ENCODE measurements at regions not wholly inside any gene's neighbourhood (a gene's known extent, or its start where the extent isn't known, plus 50 kb on each side); places are given as distances from the start of the nearest gene placed in this dataset.

- Histone ChIP-seq H4K20me1 (ENCODE audit: control insufficient read depth, insufficient read depth, low read depth, low read length) (no peaks in the 10 kb centered on the region), H3F3A (ENCODE audit: control insufficient read depth, insufficient read depth) (no peaks in the 10 kb centered on the region), H3K36me3 (ENCODE audit: control insufficient read depth, low read length) (no peaks in the 10 kb centered on the region), H3K4me1 (ENCODE audit: control insufficient read depth, low read length) (no peaks in the 10 kb centered on the region), H3K27ac (ENCODE audit: low read depth, low read length) (no peak overlapping the region), H3K4me2 (ENCODE audit: low read length) (no peak overlapping the region), H3K9me3 (ENCODE audit: control insufficient read depth, insufficient read depth, low read length) (no peaks in the 10 kb centered on the region), H3K9me2 (replicated peaks; ENCODE audit: control insufficient read depth, low read length) (no peaks in the 10 kb centered on the region), H3K27me3 (ENCODE audit: control insufficient read depth, low read length) (no peaks in the 10 kb centered on the region; the same call in 1 of the 2 replicates), H3K4me3 (ENCODE audit: low read length) (no peak overlapping the region), H3K79me2 (ENCODE audit: control insufficient read depth, low read length) (no peaks in the 10 kb centered on the region)
- no peak for TF ChIP-seq CTCF (IDR thresholded peaks at IDR 0.05; ENCODE audit: low read depth, low read length, poor library complexity, severe bottlenecking)
- TF ChIP-seq EZH2phosphoT487 (IDR thresholded peaks at IDR 0.05; ENCODE audit: borderline replicate concordance, low read length) = no peak
Measured at GRCh38 chr2:217515615-217516309, 487.0 kb downstream of the TNS1 start.

- Histone ChIP-seq H3K4me2 (ENCODE audit: low read length) (no peak overlapping the region), H3K9me3 (ENCODE audit: control insufficient read depth, insufficient read depth, low read length) (no peaks in the 10 kb centered on the region), H3K9me2 (replicated peaks; ENCODE audit: control insufficient read depth, low read length) (no peaks in the 10 kb centered on the region), H3K27me3 (ENCODE audit: control insufficient read depth, low read length) (peaks cover 3% of the 10 kb centered on the region), H4K20me1 (ENCODE audit: control insufficient read depth, insufficient read depth, low read depth, low read length) (no peaks in the 10 kb centered on the region), H3K36me3 (ENCODE audit: control insufficient read depth, low read length) (no peaks in the 10 kb centered on the region), H3K4me3 (ENCODE audit: low read length) (no peak overlapping the region), H3K79me2 (ENCODE audit: control insufficient read depth, low read length) (no peaks in the 10 kb centered on the region), H3K27ac (ENCODE audit: low read depth, low read length) (no peak overlapping the region), H3F3A (ENCODE audit: control insufficient read depth, insufficient read depth) (no peaks in the 10 kb centered on the region), H3K4me1 (ENCODE audit: control insufficient read depth, low read length) (no peaks in the 10 kb centered on the region)
- TF ChIP-seq CTCF (IDR thresholded peaks at IDR 0.05; ENCODE audit: low read depth, low read length, poor library complexity, severe bottlenecking) = no peak
- TF ChIP-seq EZH2phosphoT487 (IDR thresholded peaks at IDR 0.05; ENCODE audit: borderline replicate concordance, low read length) = no peak
Measured at GRCh38 chr2:217513258-217513657, 489.5 kb downstream of the TNS1 start.

- H3F3A ChIP-seq (ENCODE audit: control insufficient read depth, insufficient read depth) = no peaks in the 10 kb centered on the region
- H3K9me2 ChIP-seq (replicated peaks; ENCODE audit: control insufficient read depth, low read length) = no peaks in the 10 kb centered on the region
- no peaks in the 10 kb centered on the region for H4K20me1 ChIP-seq (ENCODE audit: control insufficient read depth, insufficient read depth, low read depth, low read length)
- no peak overlapping the region for H3K4me3 ChIP-seq (ENCODE audit: low read length)
- H3K4me2 ChIP-seq (ENCODE audit: low read length) = no peak overlapping the region
- no peaks in the 10 kb centered on the region for H3K4me1 ChIP-seq (ENCODE audit: control insufficient read depth, low read length)
- H3K9me3 ChIP-seq (ENCODE audit: control insufficient read depth, insufficient read depth, low read length) = no peaks in the 10 kb centered on the region
- TF ChIP-seq CTCF (IDR thresholded peaks at IDR 0.05; ENCODE audit: low read depth, low read length, poor library complexity, severe bottlenecking) (no peak), EZH2phosphoT487 (IDR thresholded peaks at IDR 0.05; ENCODE audit: borderline replicate concordance, low read length) (no peak)
- no peaks in the 10 kb centered on the region for H3K36me3 ChIP-seq (ENCODE audit: control insufficient read depth, low read length)
- peaks cover 3% of the 10 kb centered on the region for H3K27me3 ChIP-seq (ENCODE audit: control insufficient read depth, low read length)
- no peak overlapping the region for H3K27ac ChIP-seq (ENCODE audit: low read depth, low read length)
- H3K79me2 ChIP-seq (ENCODE audit: control insufficient read depth, low read length) = no peaks in the 10 kb centered on the region
Measured at GRCh38 chr2:217512728-217513127, 490.1 kb downstream of the TNS1 start.

Data from DOHH2 (cell line).